GM12864 (cell line): ENCODE measurements at regions not wholly inside any gene's neighbourhood (a gene's known extent, or its start where the extent isn't known, plus 50 kb on each side); places are given as distances from the start of the nearest gene placed in this dataset.

Experiments used
- DNase-seq: peaks from one replicate; pipeline ENCODE4 v3.0.0-alpha.2; 2011; ENCODE audit warnings: low read depth
- H3K4me3 ChIP-seq: 2 replicates; pipeline ENCODE4 v1.5.1; 2011; ENCODE audit warnings: mild to moderate bottlenecking, low read depth, low read length, control low read depth
- CTCF ChIP-seq: IDR thresholded peaks from 2 replicates; pipeline ENCODE4 v1.5.1; 2011; ENCODE audit warnings: low read depth, mild to moderate bottlenecking, moderate library complexity, low read length, control low read depth, inconsistent platforms; ENCODE audit errors: missing control alignments

DNA sequence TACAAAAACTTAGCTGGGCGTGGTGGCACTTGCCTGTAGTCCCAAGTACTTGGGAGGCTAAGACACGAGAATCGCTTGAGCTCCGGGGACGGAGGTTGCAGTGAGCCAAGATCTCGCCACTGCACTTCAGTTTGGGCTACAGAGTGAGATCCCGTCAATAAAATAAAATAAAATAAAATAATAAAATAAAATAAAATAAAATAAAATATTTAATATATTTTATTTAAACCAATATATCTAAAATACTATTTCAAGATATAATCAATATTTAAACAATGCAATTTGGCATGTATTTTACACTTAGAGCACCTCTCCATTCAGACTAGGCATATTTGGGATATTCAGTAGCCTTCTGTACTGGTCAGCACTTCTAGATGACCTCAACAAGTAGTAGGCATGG lies 142.1 kb downstream of the FOXA2 start:
- DNase-seq = no peak
- no peak overlapping the region for H3K4me3 ChIP-seq
- TF ChIP-seq CTCF = no peak

GRCh38 chr20:22438926-22439325 lies 145.4 kb downstream of the FOXA2 start:
- DNase-seq = no peak
- peak; percentile 52 for TF ChIP-seq CTCF
- no peak overlapping the region for H3K4me3 ChIP-seq

DNA sequence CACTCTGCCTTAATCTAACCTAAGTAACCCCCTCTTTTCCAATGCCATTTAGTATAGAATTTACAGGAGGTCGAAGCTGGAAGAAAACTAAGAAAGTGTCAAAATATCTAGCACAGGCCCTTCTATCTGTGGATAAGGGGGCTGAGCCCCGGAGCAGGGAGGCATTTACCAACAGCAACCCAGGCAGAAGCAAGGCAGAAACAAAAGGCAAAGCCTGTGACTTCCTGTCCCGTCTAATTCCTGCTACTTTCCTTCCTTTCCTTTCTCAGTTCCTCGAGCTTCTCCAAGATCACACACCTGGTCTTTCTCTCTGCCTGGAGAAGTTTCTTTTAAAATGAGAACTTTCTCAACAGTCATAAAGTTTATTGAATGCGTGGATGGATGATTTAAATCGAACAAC lies 146.0 kb downstream of the FOXA2 start:
- H3K4me3 ChIP-seq = no peak overlapping the region
- no peak for DNase-seq
- TF ChIP-seq CTCF = no peak

DNA sequence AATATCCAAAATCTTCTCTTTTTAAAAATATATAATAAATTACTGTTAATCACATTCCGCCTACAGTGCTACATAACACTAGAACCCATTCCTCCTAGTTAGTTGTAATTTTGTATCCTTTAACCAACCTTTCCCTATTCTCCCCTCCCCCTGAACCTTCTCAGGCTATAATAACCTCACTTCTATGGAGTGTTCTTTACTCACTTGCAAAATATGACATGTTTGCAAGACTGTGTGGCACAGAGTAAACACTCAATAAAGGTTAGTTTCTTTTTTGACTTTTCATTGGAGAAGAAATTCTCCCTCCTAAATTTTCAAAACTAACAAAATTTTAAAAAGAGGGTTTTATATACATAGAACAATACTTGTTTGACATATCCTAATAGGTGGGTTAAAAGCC lies 147.0 kb downstream of the FOXA2 start:
- no peak for TF ChIP-seq CTCF
- DNase-seq = no peak
- H3K4me3 ChIP-seq = no peak overlapping the region

- no peak for DNase-seq
- TF ChIP-seq CTCF = no peak
- no peak overlapping the region for H3K4me3 ChIP-seq
Measured at GRCh38 chr20:22431419-22431818, 153.0 kb downstream of the FOXA2 start.

GRCh38 chr20:22430746-22431168 lies 153.6 kb downstream of the FOXA2 start:
- DNase-seq = no peak
- H3K4me3 ChIP-seq = no peak overlapping the region
- TF ChIP-seq CTCF = no peak

DNA sequence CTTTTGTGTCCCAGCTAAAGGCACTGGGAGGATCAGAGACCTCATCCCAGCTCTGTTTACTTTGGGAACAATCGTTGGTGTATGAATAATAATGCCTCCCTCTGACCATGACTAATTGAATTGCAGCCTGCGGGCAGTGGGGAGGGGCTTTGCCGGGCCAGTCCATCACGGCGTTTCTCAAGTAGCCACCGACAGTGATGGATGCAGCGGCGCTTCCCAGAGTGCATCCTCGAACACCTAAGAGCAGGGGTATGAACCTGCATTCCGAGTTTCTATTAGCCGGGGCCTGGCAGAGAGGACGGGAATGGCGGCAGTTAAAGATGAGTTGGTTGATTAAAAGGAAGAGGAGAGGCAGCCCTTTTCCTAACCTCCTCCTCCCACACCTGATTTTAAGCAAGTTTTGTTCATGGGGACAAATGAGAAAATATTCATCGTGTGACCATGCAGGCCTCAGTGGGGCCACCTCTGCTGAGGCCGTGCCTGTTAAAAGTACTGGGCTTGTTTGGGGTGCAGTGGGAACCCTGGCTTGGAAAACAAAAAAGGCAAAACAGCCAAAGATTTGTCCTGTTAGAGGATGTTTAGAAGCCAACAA lies 154.1 kb downstream of the FOXA2 start:
- no peak for DNase-seq
- H3K4me3 ChIP-seq = no peak overlapping the region
- TF ChIP-seq CTCF = no peak
